ENCODE measurements at regions not wholly inside any gene's neighbourhood (a gene's known extent, or its start where the extent isn't known, plus 50 kb on each side); places are given as distances from the start of the nearest gene placed in this dataset.

- TF ChIP-seq FOXP2 (optimal IDR thresholded peaks at IDR 0.05; ENCODE audit: borderline replicate concordance, extremely low read depth, extremely low read length, insufficient read depth), result no peak
- TF ChIP-seq TAF1 (IDR thresholded peaks at IDR 0.05; ENCODE audit: borderline replicate concordance, insufficient read depth, low read length), result no peak
- no peak for TF ChIP-seq REST (IDR thresholded peaks at IDR 0.05; ENCODE audit: insufficient read depth in 1 of 2, low read depth in 2 of 2, low read length in 2 of 2)
- TF ChIP-seq SIN3A (IDR thresholded peaks at IDR 0.05; ENCODE audit: borderline replicate concordance, insufficient read depth, low read length), result no peak
- no peak for TF ChIP-seq POLR2AphosphoS5 (IDR thresholded peaks at IDR 0.05; ENCODE audit: low read depth, low read length)
Observed at GRCh38 chr16:62543516-62543915, 507.3 kb upstream of the CDH8 start.

GRCh38 chr16:62539657-62540056 lies 503.4 kb upstream of the CDH8 start:
- TF ChIP-seq TAF1 (IDR thresholded peaks at IDR 0.05; ENCODE audit: borderline replicate concordance, insufficient read depth, low read length) (no peak), SIN3A (IDR thresholded peaks at IDR 0.05; ENCODE audit: borderline replicate concordance, insufficient read depth, low read length) (no peak), FOXP2 (optimal IDR thresholded peaks at IDR 0.05; ENCODE audit: borderline replicate concordance, extremely low read depth, extremely low read length, insufficient read depth) (no peak), REST (IDR thresholded peaks at IDR 0.05; ENCODE audit: insufficient read depth in 1 of 2, low read depth in 2 of 2, low read length in 2 of 2) (no peak), POLR2AphosphoS5 (IDR thresholded peaks at IDR 0.05; ENCODE audit: low read depth, low read length) (no peak)

GRCh38 chr16:62530426-62530825 lies 494.2 kb upstream of the CDH8 start:
- TF ChIP-seq SIN3A (IDR thresholded peaks at IDR 0.05; ENCODE audit: borderline replicate concordance, insufficient read depth, low read length), result no peak
- TF ChIP-seq TAF1 (IDR thresholded peaks at IDR 0.05; ENCODE audit: borderline replicate concordance, insufficient read depth, low read length), result no peak
- TF ChIP-seq POLR2AphosphoS5 (IDR thresholded peaks at IDR 0.05; ENCODE audit: low read depth, low read length), result no peak

GRCh38 chr16:62516001-62516400 lies 479.8 kb upstream of the CDH8 start:
- TF ChIP-seq SIN3A (IDR thresholded peaks at IDR 0.05; ENCODE audit: borderline replicate concordance, insufficient read depth, low read length) (no peak), TAF1 (IDR thresholded peaks at IDR 0.05; ENCODE audit: borderline replicate concordance, insufficient read depth, low read length) (no peak), POLR2AphosphoS5 (IDR thresholded peaks at IDR 0.05; ENCODE audit: low read depth, low read length) (no peak), REST (IDR thresholded peaks at IDR 0.05; ENCODE audit: insufficient read depth in 1 of 2, low read depth in 2 of 2, low read length in 2 of 2) (no peak), FOXP2 (optimal IDR thresholded peaks at IDR 0.05; ENCODE audit: borderline replicate concordance, extremely low read depth, extremely low read length, insufficient read depth) (no peak)

- no peak for TF ChIP-seq TAF1 (IDR thresholded peaks at IDR 0.05; ENCODE audit: borderline replicate concordance, insufficient read depth, low read length)
- TF ChIP-seq POLR2AphosphoS5 (IDR thresholded peaks at IDR 0.05; ENCODE audit: low read depth, low read length), result no peak
- TF ChIP-seq FOXP2 (optimal IDR thresholded peaks at IDR 0.05; ENCODE audit: borderline replicate concordance, extremely low read depth, extremely low read length, insufficient read depth), result no peak
- no peak for TF ChIP-seq SIN3A (IDR thresholded peaks at IDR 0.05; ENCODE audit: borderline replicate concordance, insufficient read depth, low read length)
- TF ChIP-seq REST (IDR thresholded peaks at IDR 0.05; ENCODE audit: insufficient read depth in 1 of 2, low read depth in 2 of 2, low read length in 2 of 2), result no peak
Observed at GRCh38 chr16:62503073-62503472, 466.8 kb upstream of the CDH8 start.

Measured in PFSK-1 (cell line).